ENCODE measurements at regions not wholly inside any gene's neighbourhood (a gene's known extent, or its start where the extent isn't known, plus 50 kb on each side); places are given as distances from the start of the nearest gene placed in this dataset.

GRCh38 chr13:76048675-76049375, 412.7 kb downstream of the LMO7 start:
- TF ChIP-seq EZH2 (IDR thresholded peaks at IDR 0.05; ENCODE audit: low read depth): no peak
- TF ChIP-seq CTCF (conservative IDR thresholded peaks at IDR 0.05): no peak
- H2AFZ ChIP-seq: no peak overlapping the region
- H3K4me3 ChIP-seq: no peak overlapping the region
- ChIA-PET POLR2A (ENCODE audit: unreplicated experiment) (interaction anchor here (0.6 kb wide), 1 partner anchor 29 kb away, joined by 4 read pairs; no protein-coding TSS in a partner anchor), CTCF (no interaction called here)
- H4K20me1 ChIP-seq (ENCODE audit: insufficient read depth): 0 out of 2 replicates have a peak, but pooled peaks cover 4% of the 10 kb centered on the region
- no peaks in the 10 kb centered on the region for H3K79me2 ChIP-seq (ENCODE audit: low read depth)
- H3K4me1 ChIP-seq (replicated peaks; ENCODE audit: insufficient read depth): no peaks in the 10 kb centered on the region
- no TSS peak for BruUV-seq (replicated peaks)
- H3K27me3 ChIP-seq (ENCODE audit: insufficient read depth, low read depth): no peaks in the 10 kb centered on the region
- H3K9me2 ChIP-seq (ENCODE audit: insufficient read depth): no peaks in the 10 kb centered on the region; the same call in 1 of the 2 replicates
- intact Hi-C loops (cut with micrococcal nuclease; ENCODE audit: unreplicated experiment): no loop called here
- H3K27ac ChIP-seq: no peak overlapping the region
- H3K4me2 ChIP-seq: no peak overlapping the region
- no peaks in the 10 kb centered on the region for H3K36me3 ChIP-seq (ENCODE audit: low read depth)
- no peaks in the 10 kb centered on the region for H3F3A ChIP-seq (ENCODE audit: insufficient read depth, low read depth)
- DNase-seq: no peak
- no peaks in the 10 kb centered on the region for H3K9me3 ChIP-seq (ENCODE audit: insufficient read depth, low read depth)

GRCh38 chr13:76048131-76048530, 412.0 kb downstream of the LMO7 start:
- H3K4me3 ChIP-seq: no peak overlapping the region
- no peak overlapping the region for H3K4me2 ChIP-seq
- H2AFZ ChIP-seq: no peak overlapping the region
- intact Hi-C loops (cut with micrococcal nuclease; ENCODE audit: unreplicated experiment): no loop called here
- H4K20me1 ChIP-seq (ENCODE audit: insufficient read depth): 0 out of 2 replicates have a peak, but pooled peaks cover 4% of the 10 kb centered on the region
- H3K27me3 ChIP-seq (ENCODE audit: insufficient read depth, low read depth): no peaks in the 10 kb centered on the region
- ChIA-PET CTCF (no interaction called here), POLR2A (ENCODE audit: unreplicated experiment) (interaction anchor here (0.7 kb wide), 1 partner anchor 93 kb away, joined by 8 read pairs; no protein-coding TSS in a partner anchor)
- H3K9me2 ChIP-seq (ENCODE audit: insufficient read depth): no peaks in the 10 kb centered on the region; the same call in 1 of the 2 replicates
- TF ChIP-seq EZH2 (IDR thresholded peaks at IDR 0.05; ENCODE audit: low read depth) (no peak), CTCF (conservative IDR thresholded peaks at IDR 0.05) (no peak)
- H3F3A ChIP-seq (ENCODE audit: insufficient read depth, low read depth): no peaks in the 10 kb centered on the region
- BruUV-seq (replicated peaks): no TSS peak
- H3K36me3 ChIP-seq (ENCODE audit: low read depth): no peaks in the 10 kb centered on the region
- no peaks in the 10 kb centered on the region for H3K4me1 ChIP-seq (replicated peaks; ENCODE audit: insufficient read depth)
- H3K79me2 ChIP-seq (ENCODE audit: low read depth): no peaks in the 10 kb centered on the region
- no peak for DNase-seq
- H3K27ac ChIP-seq: no peak overlapping the region
- H3K9me3 ChIP-seq (ENCODE audit: insufficient read depth, low read depth): no peaks in the 10 kb centered on the region

GRCh38 chr13:76043874-76044273, 407.7 kb downstream of the LMO7 start:
- ChIA-PET POLR2A (ENCODE audit: unreplicated experiment) (no interaction called here), CTCF (no interaction called here)
- no peaks in the 10 kb centered on the region for H3K4me1 ChIP-seq (replicated peaks; ENCODE audit: insufficient read depth)
- no peak overlapping the region for H3K4me2 ChIP-seq
- DNase-seq: no peak
- 0 out of 2 replicates have a peak, but pooled peaks cover 4% of the 10 kb centered on the region for H4K20me1 ChIP-seq (ENCODE audit: insufficient read depth)
- H2AFZ ChIP-seq: no peak overlapping the region
- H3K36me3 ChIP-seq (ENCODE audit: low read depth): no peaks in the 10 kb centered on the region
- peaks cover 4% of the 10 kb centered on the region; the same call in 1 of the 2 replicates for H3K9me2 ChIP-seq (ENCODE audit: insufficient read depth)
- no peaks in the 10 kb centered on the region for H3K9me3 ChIP-seq (ENCODE audit: insufficient read depth, low read depth)
- no peak overlapping the region for H3K27ac ChIP-seq
- intact Hi-C loops (cut with micrococcal nuclease; ENCODE audit: unreplicated experiment): no loop called here
- TF ChIP-seq CTCF (conservative IDR thresholded peaks at IDR 0.05) (no peak), EZH2 (IDR thresholded peaks at IDR 0.05; ENCODE audit: low read depth) (no peak)
- no TSS peak for BruUV-seq (replicated peaks)
- no peaks in the 10 kb centered on the region for H3F3A ChIP-seq (ENCODE audit: insufficient read depth, low read depth)
- H3K79me2 ChIP-seq (ENCODE audit: low read depth): no peaks in the 10 kb centered on the region
- H3K4me3 ChIP-seq: no peak overlapping the region
- no peaks in the 10 kb centered on the region for H3K27me3 ChIP-seq (ENCODE audit: insufficient read depth, low read depth)
